ENCODE measurements at regions not wholly inside any gene's neighbourhood (a gene's known extent, or its start where the extent isn't known, plus 50 kb on each side); places are given as distances from the start of the nearest gene placed in this dataset.

DNA sequence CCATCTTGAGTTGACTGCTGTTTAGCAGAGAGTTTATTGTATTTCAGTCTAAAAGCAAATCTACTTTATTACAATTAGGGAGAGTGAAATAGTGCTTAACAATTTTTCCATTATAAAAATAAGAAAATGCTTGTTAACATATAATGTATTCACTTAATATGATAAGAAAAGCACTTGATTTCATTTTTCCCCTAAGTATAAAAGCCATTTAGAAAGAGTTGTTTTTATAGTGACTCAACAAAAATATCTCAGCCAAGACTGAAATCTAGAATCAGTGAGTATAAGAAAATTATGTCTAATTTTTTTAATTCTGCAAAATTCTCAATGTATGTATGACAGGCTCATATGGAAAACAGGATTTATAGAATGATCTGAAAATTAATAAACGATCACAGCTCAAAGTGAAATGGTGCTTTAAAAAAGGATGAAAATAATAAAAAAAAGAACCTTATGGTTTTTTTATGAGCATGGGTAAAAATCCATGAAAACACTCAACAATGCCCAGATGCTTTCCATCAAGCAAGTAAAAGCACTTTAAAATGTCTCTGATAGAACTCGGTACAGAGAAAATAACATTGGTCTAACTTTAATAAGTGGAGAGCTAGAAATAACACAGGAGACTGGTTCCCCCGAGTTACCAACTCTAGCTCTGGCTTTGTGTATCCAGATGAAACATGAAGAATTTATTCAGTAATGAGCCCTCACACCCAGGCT lies 1057.8 kb upstream of the WWC1 start (continued):
- TF ChIP-seq, protein P1, sequence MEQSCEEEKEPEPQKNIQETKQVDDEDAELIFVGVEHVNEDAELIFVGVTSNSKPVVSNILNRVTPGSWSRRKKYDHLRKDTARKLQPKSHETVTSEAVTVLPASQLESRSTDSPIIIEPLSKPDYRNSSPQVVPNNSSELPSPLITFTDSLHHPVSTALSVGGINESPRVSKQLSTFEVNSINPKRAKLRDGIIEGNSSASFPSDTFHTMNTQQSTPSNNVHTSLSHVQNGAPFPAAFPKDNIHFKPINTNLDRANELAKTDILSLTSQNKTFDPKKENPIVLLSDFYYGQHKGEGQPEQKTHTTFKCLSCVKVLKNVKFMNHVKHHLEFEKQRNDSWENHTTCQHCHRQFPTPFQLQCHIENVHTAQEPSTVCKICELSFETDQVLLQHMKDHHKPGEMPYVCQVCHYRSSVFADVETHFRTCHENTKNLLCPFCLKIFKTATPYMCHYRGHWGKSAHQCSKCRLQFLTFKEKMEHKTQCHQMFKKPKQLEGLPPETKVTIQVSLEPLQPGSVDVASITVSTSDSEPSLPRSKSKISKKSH (CRISPR knock-in tag; IDR thresholded peaks at IDR 0.05; ENCODE audit: borderline replicate concordance): no peak
- TF ChIP-seq FOSL2 (CRISPR knock-in tag; IDR thresholded peaks at IDR 0.05): no peak
- TF ChIP-seq, protein P2, sequence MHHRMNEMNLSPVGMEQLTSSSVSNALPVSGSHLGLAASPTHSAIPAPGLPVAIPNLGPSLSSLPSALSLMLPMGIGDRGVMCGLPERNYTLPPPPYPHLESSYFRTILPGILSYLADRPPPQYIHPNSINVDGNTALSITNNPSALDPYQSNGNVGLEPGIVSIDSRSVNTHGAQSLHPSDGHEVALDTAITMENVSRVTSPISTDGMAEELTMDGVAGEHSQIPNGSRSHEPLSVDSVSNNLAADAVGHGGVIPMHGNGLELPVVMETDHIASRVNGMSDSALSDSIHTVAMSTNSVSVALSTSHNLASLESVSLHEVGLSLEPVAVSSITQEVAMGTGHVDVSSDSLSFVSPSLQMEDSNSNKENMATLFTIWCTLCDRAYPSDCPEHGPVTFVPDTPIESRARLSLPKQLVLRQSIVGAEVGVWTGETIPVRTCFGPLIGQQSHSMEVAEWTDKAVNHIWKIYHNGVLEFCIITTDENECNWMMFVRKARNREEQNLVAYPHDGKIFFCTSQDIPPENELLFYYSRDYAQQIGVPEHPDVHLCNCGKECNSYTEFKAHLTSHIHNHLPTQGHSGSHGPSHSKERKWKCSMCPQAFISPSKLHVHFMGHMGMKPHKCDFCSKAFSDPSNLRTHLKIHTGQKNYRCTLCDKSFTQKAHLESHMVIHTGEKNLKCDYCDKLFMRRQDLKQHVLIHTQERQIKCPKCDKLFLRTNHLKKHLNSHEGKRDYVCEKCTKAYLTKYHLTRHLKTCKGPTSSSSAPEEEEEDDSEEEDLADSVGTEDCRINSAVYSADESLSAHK (CRISPR knock-in tag; IDR thresholded peaks at IDR 0.05; ENCODE audit: borderline replicate concordance): no peak
- no peak for TF ChIP-seq ZNF44 (CRISPR knock-in tag; IDR thresholded peaks at IDR 0.05)
- no peak for TF ChIP-seq ATF7 (IDR thresholded peaks at IDR 0.05)
- no peak for TF ChIP-seq ATF7 (CRISPR knock-in tag; IDR thresholded peaks at IDR 0.05)
- TF ChIP-seq REXO4 (CRISPR knock-in tag; IDR thresholded peaks at IDR 0.05; ENCODE audit: borderline replicate concordance): no peak
- no peak for TF ChIP-seq CENPX (CRISPR knock-in tag; IDR thresholded peaks at IDR 0.05)

DNA sequence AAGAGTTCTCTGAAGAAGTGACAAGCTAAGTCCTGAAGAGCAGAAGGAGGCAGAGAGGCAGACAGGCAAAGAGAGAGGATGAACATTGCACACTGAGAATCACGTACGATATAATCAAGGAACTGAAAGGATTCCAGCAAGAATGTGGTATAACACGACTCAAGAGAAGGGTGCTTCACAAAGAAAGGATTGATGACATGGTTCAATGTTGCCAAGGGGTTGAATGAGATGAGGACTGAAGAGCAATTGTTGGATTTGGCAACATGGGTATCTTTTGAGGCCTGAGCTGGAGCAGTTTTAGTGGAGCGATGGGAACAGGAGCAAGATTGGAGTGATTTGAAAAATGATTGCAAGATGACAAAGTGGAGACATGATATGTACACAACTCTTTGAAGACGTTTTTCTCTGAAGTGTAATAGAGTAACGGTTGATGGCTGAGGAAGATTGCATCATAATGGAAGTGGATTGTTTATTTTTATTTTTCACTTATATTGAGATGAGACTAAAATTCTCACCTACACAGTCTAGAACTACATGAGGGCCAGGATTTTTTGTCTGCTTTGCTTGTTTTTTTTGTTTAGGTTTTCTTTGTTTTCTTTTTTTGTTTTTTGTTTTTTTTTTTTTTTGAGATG lies 1049.9 kb upstream of the WWC1 start:
- in situ Hi-C loops (cut with HindIII; ENCODE audit: extremely low pct_ligation_motif_present, low pct_unique_long_range_greater_than_20kb): no loop called here
- DNase-seq (ENCODE audit: low spot score) (no peak), ATAC-seq (no peak), FAIRE-seq (no peak)
- H3K4me1 ChIP-seq (ENCODE audit: insufficient read depth, low read length): no peaks in the 10 kb centered on the region
- H3K4me3 ChIP-seq (replicated peaks in 1 of 3; ENCODE audit: insufficient read depth in 1 of 3, low read depth in 2 of 3, low read length in 3 of 3): no peak overlapping the region
- 19% methylated on average over 6 of the region's 6 CpGs for WGBS (ENCODE audit: low lambda C conversion rate)
- no peaks in the 10 kb centered on the region for H3K9me3 ChIP-seq (ENCODE audit: low read length)
- BruUV-seq (replicated peaks): no TSS peak
- H3K79me2 ChIP-seq (ENCODE audit: insufficient read depth, low read length): no peaks in the 10 kb centered on the region
- intact Hi-C loops (cut with micrococcal nuclease; ENCODE audit: unreplicated experiment): no loop called here
- H4K20me1 ChIP-seq (ENCODE audit: insufficient read depth, low read length): no peaks in the 10 kb centered on the region
- ChIA-PET POLR2A (no interaction called here), CTCF (ENCODE audit: low intra/inter-chr PET ratio, low total read pairs) (no interaction called here)
- no peak overlapping the region for H3K9ac ChIP-seq (ENCODE audit: insufficient read depth, low read depth, low read length)
- no peaks in the 10 kb centered on the region for H3K27me3 ChIP-seq (ENCODE audit: control insufficient read depth in 1 of 2, insufficient read depth in 2 of 2, low read length in 2 of 2)
- H3K27ac ChIP-seq (ENCODE audit: extremely low read length, insufficient read depth, low read length): no peak overlapping the region
- no peaks in the 10 kb centered on the region for H3K36me3 ChIP-seq (replicated peaks in 1 of 2; ENCODE audit: control insufficient read depth in 1 of 2, insufficient read depth in 2 of 2, low read length in 2 of 2)
- no peak overlapping the region for H3K4me2 ChIP-seq (ENCODE audit: low read depth, low read length)
- H2AFZ ChIP-seq (ENCODE audit: low read length): no peak overlapping the region
- TF ChIP-seq ATF7 (IDR thresholded peaks at IDR 0.05) (0 out of 2 replicates have a peak, but pooled peaks have one; percentile 15), ATF7 (CRISPR knock-in tag; IDR thresholded peaks at IDR 0.05) (no peak), ELF1 (CRISPR knock-in tag; IDR thresholded peaks at IDR 0.05) (no peak), MZF1 (CRISPR knock-in tag; IDR thresholded peaks at IDR 0.05; ENCODE audit: borderline replicate concordance) (no peak), SALL1 (CRISPR knock-in tag; IDR thresholded peaks at IDR 0.05) (no peak)
- TF ChIP-seq, protein P3, sequence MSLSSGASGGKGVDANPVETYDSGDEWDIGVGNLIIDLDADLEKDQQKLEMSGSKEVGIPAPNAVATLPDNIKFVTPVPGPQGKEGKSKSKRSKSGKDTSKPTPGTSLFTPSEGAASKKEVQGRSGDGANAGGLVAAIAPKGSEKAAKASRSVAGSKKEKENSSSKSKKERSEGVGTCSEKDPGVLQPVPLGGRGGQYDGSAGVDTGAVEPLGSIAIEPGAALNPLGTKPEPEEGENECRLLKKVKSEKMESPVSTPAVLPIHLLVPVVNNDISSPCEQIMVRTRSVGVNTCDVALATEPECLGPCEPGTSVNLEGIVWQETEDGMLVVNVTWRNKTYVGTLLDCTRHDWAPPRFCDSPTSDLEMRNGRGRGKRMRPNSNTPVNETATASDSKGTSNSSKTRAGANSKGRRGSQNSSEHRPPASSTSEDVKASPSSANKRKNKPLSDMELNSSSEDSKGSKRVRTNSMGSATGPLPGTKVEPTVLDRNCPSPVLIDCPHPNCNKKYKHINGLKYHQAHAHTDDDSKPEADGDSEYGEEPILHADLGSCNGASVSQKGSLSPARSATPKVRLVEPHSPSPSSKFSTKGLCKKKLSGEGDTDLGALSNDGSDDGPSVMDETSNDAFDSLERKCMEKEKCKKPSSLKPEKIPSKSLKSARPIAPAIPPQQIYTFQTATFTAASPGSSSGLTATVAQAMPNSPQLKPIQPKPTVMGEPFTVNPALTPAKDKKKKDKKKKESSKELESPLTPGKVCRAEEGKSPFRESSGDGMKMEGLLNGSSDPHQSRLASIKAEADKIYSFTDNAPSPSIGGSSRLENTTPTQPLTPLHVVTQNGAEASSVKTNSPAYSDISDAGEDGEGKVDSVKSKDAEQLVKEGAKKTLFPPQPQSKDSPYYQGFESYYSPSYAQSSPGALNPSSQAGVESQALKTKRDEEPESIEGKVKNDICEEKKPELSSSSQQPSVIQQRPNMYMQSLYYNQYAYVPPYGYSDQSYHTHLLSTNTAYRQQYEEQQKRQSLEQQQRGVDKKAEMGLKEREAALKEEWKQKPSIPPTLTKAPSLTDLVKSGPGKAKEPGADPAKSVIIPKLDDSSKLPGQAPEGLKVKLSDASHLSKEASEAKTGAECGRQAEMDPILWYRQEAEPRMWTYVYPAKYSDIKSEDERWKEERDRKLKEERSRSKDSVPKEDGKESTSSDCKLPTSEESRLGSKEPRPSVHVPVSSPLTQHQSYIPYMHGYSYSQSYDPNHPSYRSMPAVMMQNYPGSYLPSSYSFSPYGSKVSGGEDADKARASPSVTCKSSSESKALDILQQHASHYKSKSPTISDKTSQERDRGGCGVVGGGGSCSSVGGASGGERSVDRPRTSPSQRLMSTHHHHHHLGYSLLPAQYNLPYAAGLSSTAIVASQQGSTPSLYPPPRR (CRISPR knock-in tag; IDR thresholded peaks at IDR 0.05; ENCODE audit: borderline replicate concordance): no peak
- TF ChIP-seq, protein P4, sequence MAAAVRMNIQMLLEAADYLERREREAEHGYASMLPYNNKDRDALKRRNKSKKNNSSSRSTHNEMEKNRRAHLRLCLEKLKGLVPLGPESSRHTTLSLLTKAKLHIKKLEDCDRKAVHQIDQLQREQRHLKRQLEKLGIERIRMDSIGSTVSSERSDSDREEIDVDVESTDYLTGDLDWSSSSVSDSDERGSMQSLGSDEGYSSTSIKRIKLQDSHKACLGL (CRISPR knock-in tag; IDR thresholded peaks at IDR 0.05): no peak
